SH-SY5Y (cell line): ENCODE measurements at regions not wholly inside any gene's neighbourhood (a gene's known extent, or its start where the extent isn't known, plus 50 kb on each side); places are given as distances from the start of the nearest gene placed in this dataset.

Experiments used
- GATA2 ChIP-seq: IDR thresholded peaks from 2 replicates; pipeline ENCODE4 v1.6.1; 2011; ENCODE audit warnings: mild to moderate bottlenecking, low read depth, low read length
- GATA3 ChIP-seq: IDR thresholded peaks from 2 replicates; pipeline ENCODE4 v1.6.1; 2011; ENCODE audit warnings: low read depth, mild to moderate bottlenecking, low read length, moderate library complexity

GRCh38 chr2:20917719-20918572 lies 95.0 kb upstream of the LDAH start:
- TF ChIP-seq GATA2 (no peak), GATA3 (no peak)
